SK-N-SH treated with all-trans-retinoic acid at 6 μM for 48 hours (cell line): ENCODE measurements at regions not wholly inside any gene's neighbourhood (a gene's known extent, or its start where the extent isn't known, plus 50 kb on each side); places are given as distances from the start of the nearest gene placed in this dataset.

Experiments
- ARNTL ChIP-seq: fragments of 450-650 bp; formaldehyde crosslinking; IDR thresholded peaks from 2 replicates; pipeline ENCODE4 v1.5.0; 2020; ENCODE audit warnings: low read depth, mild to moderate bottlenecking, moderate library complexity, borderline replicate concordance
- BACH2 ChIP-seq: fragments of 250-450 bp; sonication (Bioruptor Pico); IDR thresholded peaks from 2 replicates; pipeline ENCODE4 v1.9.0; 2021; ENCODE audit warnings: mild to moderate bottlenecking, borderline replicate concordance
- CSDC2 ChIP-seq: fragments of 250-450 bp; sonication (Bioruptor Pico); IDR thresholded peaks from 2 replicates; pipeline ENCODE4 v1.5.0; 2020; ENCODE audit warnings: mild to moderate bottlenecking, moderate library complexity
- ISL1 ChIP-seq: fragments of 250-450 bp; sonication (Bioruptor Pico); IDR thresholded peaks from 2 replicates; pipeline ENCODE4 v2.1.2; 2022; ENCODE audit warnings: mild to moderate bottlenecking, moderate library complexity
- PPARA ChIP-seq: fragments of 250-450 bp; sonication (Bioruptor Pico); IDR thresholded peaks from 2 replicates; pipeline ENCODE4 v1.5.0; 2020; ENCODE audit warnings: mild to moderate bottlenecking, borderline replicate concordance
- RARB ChIP-seq: fragments of 250-450 bp; sonication (Bioruptor Pico); IDR thresholded peaks from 2 replicates; pipeline ENCODE4 v1.8.0; 2021; ENCODE audit warnings: mild to moderate bottlenecking, moderate library complexity
- TCF4 ChIP-seq: fragments of 250-450 bp; sonication (Bioruptor Pico); IDR thresholded peaks from 2 replicates; pipeline ENCODE4 v1.8.0; 2021; ENCODE audit warnings: mild to moderate bottlenecking, moderate library complexity, borderline replicate concordance
- ZFP3 ChIP-seq: fragments of 250-450 bp; sonication (Bioruptor Pico); IDR thresholded peaks from 2 replicates; pipeline ENCODE4 v1.5.0; 2020; ENCODE audit warnings: mild to moderate bottlenecking, moderate library complexity
- ZFP30 ChIP-seq: fragments of 450-650 bp; formaldehyde crosslinking; IDR thresholded peaks from 2 replicates; pipeline ENCODE4 v1.5.0; 2022; ENCODE audit warnings: mild to moderate bottlenecking, moderate library complexity
- TF ChIP-seq, protein P1 (sequence below): fragments of 250-450 bp; sonication (Bioruptor Pico); IDR thresholded peaks from 2 replicates; pipeline ENCODE4 v1.5.1; 2021; ENCODE audit warnings: mild to moderate bottlenecking, moderate library complexity
- TF ChIP-seq, protein P2 (sequence below): fragments of 250-450 bp; sonication (Bioruptor Pico); IDR thresholded peaks from 2 replicates; pipeline ENCODE4 v1.5.1; 2020; ENCODE audit warnings: low read depth, mild to moderate bottlenecking, moderate library complexity
- TF ChIP-seq, protein P3 (sequence below): fragments of 250-450 bp; sonication (Bioruptor Pico); IDR thresholded peaks from 2 replicates; pipeline ENCODE4 v1.8.0; 2021; ENCODE audit warnings: low read depth, mild to moderate bottlenecking, moderate library complexity, borderline replicate concordance
- TF ChIP-seq, protein P4 (sequence below): fragments of 250-450 bp; sonication (Bioruptor Pico); IDR thresholded peaks from 2 replicates; pipeline ENCODE4 v1.8.0; 2020; ENCODE audit warnings: mild to moderate bottlenecking, moderate library complexity, borderline replicate concordance
- TF ChIP-seq, protein P5 (sequence below): fragments of 250-450 bp; sonication (Bioruptor Pico); IDR thresholded peaks from 2 replicates; pipeline ENCODE4 v1.5.0; 2020; ENCODE audit warnings: mild to moderate bottlenecking, moderate library complexity

DNA sequence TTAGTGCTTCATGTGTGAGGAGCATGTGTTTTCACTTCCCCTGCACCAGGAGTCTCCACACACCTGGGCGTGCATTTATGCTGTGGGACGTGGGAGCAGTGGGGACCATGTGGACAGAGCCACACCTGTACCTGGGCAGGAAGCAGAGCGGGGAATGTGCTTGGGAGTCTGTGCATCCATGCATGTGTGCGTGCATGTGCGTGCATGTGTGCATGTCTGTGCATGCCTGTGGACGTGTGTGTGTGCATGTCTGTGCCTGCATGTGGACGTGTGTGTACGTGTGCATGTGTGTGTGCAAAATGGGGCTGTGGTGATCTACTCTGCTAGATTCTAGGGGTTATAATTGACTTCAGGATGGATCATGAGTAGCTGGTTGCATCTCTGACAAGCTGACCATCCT, 224.0 kb upstream of the GMDS start:
- TF ChIP-seq TCF4 (CRISPR knock-in tag) (no peak), ZFP30 (CRISPR knock-in tag) (no peak), ZFP3 (no peak), ARNTL (CRISPR knock-in tag) (no peak), BACH2 (CRISPR knock-in tag) (no peak), ISL1 (no peak), PPARA (CRISPR knock-in tag) (no peak), RARB (CRISPR knock-in tag) (no peak), CSDC2 (CRISPR knock-in tag) (no peak)
- TF ChIP-seq, protein P1, sequence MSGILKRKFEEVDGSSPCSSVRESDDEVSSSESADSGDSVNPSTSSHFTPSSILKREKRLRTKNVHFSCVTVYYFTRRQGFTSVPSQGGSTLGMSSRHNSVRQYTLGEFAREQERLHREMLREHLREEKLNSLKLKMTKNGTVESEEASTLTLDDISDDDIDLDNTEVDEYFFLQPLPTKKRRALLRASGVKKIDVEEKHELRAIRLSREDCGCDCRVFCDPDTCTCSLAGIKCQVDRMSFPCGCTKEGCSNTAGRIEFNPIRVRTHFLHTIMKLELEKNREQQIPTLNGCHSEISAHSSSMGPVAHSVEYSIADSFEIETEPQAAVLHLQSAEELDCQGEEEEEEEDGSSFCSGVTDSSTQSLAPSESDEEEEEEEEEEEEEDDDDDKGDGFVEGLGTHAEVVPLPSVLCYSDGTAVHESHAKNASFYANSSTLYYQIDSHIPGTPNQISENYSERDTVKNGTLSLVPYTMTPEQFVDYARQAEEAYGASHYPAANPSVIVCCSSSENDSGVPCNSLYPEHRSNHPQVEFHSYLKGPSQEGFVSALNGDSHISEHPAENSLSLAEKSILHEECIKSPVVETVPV (CRISPR knock-in tag), result no peak
- TF ChIP-seq, protein P2, sequence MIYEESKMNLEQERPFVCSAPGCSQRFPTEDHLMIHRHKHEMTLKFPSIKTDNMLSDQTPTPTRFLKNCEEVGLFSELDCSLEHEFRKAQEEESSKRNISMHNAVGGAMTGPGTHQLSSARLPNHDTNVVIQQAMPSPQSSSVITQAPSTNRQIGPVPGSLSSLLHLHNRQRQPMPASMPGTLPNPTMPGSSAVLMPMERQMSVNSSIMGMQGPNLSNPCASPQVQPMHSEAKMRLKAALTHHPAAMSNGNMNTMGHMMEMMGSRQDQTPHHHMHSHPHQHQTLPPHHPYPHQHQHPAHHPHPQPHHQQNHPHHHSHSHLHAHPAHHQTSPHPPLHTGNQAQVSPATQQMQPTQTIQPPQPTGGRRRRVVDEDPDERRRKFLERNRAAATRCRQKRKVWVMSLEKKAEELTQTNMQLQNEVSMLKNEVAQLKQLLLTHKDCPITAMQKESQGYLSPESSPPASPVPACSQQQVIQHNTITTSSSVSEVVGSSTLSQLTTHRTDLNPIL (CRISPR knock-in tag), result no peak
- TF ChIP-seq, protein P3, sequence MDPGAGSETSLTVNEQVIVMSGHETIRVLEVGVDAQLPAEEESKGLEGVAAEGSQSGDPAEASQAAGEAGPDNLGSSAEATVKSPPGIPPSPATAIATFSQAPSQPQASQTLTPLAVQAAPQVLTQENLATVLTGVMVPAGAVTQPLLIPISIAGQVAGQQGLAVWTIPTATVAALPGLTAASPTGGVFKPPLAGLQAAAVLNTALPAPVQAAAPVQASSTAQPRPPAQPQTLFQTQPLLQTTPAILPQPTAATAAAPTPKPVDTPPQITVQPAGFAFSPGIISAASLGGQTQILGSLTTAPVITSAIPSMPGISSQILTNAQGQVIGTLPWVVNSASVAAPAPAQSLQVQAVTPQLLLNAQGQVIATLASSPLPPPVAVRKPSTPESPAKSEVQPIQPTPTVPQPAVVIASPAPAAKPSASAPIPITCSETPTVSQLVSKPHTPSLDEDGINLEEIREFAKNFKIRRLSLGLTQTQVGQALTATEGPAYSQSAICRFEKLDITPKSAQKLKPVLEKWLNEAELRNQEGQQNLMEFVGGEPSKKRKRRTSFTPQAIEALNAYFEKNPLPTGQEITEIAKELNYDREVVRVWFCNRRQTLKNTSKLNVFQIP (CRISPR knock-in tag), result no peak
- TF ChIP-seq, protein P4, sequence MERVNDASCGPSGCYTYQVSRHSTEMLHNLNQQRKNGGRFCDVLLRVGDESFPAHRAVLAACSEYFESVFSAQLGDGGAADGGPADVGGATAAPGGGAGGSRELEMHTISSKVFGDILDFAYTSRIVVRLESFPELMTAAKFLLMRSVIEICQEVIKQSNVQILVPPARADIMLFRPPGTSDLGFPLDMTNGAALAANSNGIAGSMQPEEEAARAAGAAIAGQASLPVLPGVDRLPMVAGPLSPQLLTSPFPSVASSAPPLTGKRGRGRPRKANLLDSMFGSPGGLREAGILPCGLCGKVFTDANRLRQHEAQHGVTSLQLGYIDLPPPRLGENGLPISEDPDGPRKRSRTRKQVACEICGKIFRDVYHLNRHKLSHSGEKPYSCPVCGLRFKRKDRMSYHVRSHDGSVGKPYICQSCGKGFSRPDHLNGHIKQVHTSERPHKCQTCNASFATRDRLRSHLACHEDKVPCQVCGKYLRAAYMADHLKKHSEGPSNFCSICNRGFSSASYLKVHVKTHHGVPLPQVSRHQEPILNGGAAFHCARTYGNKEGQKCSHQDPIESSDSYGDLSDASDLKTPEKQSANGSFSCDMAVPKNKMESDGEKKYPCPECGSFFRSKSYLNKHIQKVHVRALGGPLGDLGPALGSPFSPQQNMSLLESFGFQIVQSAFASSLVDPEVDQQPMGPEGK, result no peak
- TF ChIP-seq, protein P5, sequence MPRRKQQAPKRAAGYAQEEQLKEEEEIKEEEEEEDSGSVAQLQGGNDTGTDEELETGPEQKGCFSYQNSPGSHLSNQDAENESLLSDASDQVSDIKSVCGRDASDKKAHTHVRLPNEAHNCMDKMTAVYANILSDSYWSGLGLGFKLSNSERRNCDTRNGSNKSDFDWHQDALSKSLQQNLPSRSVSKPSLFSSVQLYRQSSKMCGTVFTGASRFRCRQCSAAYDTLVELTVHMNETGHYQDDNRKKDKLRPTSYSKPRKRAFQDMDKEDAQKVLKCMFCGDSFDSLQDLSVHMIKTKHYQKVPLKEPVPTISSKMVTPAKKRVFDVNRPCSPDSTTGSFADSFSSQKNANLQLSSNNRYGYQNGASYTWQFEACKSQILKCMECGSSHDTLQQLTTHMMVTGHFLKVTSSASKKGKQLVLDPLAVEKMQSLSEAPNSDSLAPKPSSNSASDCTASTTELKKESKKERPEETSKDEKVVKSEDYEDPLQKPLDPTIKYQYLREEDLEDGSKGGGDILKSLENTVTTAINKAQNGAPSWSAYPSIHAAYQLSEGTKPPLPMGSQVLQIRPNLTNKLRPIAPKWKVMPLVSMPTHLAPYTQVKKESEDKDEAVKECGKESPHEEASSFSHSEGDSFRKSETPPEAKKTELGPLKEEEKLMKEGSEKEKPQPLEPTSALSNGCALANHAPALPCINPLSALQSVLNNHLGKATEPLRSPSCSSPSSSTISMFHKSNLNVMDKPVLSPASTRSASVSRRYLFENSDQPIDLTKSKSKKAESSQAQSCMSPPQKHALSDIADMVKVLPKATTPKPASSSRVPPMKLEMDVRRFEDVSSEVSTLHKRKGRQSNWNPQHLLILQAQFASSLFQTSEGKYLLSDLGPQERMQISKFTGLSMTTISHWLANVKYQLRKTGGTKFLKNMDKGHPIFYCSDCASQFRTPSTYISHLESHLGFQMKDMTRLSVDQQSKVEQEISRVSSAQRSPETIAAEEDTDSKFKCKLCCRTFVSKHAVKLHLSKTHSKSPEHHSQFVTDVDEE (CRISPR knock-in tag), result no peak
